ENCODE measurements at regions not wholly inside any gene's neighbourhood (a gene's known extent, or its start where the extent isn't known, plus 50 kb on each side); places are given as distances from the start of the nearest gene placed in this dataset.
"Not testable (repeated sequence)": the region's sequence is repeated elsewhere in the genome, so short reads cannot be mapped to it uniquely, and the experiment has no call there.

DNA sequence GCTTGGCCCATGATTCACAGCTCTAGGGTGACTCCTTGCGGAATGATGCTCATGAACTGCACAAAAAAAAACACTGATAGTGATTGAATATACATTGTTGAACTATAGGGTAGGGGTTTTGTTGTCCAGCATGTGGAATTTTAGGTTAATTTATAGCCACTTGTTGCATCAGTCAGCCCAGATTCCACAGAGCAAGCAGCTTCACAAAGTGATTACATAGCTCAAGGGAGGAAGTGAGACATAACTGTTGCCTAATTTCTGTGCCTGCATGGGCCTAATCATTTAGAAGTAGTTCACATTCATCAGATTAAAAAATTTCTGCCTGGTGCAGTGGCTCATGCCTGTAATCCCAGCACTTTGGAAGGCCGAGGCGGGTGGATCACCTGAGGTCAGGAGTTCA lies 142.2 kb upstream of the ZNF722 start:
- DNase-seq: not testable (repeated sequence)

- DNase-seq: no peak
Measured at GRCh38 chr7:63867127-63867526, 131.5 kb upstream of the ZNF722 start.

DNA sequence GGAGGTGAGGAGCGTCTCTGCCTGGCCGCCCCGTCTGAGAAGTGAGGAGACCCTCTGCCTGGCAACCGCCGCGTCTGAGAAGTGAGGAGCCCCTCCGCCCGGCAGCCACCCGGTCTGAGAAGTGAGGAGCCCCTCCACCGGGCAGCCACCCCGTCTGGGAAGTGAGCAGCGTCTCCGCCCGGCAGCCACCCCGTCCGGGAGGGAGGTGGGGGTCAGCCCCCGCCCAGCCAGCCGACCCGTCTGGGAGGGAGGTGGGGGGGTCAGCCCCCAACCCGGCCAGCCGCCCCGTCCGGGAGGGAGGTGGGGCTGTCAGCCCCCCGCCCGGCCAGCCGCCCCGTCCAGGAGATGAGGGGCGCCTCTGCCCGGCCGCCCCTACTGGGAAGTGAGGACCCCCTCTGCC lies 124.4 kb upstream of the ZNF722 start:
- DNase-seq: not testable (repeated sequence)

DNA sequence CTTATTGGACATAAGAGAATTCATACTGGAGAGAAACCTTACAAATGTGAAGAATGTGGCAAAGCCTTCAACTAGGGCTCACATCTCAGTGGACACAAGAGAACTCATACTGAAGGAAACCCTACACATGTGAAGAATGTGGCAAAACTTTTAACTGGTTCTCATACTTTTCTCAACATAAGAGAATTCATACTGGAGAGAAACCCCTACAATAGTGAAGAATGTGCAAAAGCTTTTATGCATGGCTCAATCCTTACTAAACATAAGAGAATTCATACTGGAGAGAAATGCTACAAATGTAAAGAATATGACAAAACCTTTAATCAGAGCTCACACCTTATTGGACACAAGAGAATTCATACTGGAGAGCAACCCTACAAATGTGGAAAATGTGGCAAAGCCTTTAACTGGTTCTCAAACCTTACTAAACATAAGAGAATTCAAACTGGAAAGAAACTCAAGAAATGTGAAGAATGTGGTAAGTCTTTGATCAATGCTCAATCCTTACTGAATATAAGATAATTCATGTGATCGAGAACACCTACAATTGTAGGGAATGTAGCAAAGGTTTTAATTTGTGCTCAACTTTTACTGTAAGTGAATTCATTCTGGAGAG lies 121.8 kb upstream of the ZNF722 start:
- no peak for DNase-seq

DNA sequence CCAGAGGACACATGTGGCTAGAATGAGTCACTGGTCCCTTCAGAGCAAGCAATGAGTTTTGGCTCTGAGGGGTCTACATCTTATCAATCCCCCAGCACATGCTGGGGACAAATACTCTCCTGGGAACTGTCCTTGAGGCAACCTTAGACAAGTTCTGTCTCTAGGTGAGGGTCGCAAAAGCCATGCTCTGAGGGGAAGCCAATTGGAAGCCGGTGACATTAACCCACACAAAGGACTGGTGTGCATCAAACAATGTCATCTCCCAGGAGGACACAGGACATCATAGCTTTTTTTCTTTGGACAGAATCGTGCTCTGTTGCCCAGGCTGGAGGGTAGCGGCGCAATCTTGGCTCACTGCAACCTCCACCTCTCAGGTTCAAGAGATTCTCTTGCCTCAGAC lies 111.6 kb upstream of the ZNF722 start:
- no peak for DNase-seq

GRCh38 chr7:63899691-63900393 lies 98.8 kb upstream of the ZNF722 start:
- peak; percentile 37 for DNase-seq

DNA sequence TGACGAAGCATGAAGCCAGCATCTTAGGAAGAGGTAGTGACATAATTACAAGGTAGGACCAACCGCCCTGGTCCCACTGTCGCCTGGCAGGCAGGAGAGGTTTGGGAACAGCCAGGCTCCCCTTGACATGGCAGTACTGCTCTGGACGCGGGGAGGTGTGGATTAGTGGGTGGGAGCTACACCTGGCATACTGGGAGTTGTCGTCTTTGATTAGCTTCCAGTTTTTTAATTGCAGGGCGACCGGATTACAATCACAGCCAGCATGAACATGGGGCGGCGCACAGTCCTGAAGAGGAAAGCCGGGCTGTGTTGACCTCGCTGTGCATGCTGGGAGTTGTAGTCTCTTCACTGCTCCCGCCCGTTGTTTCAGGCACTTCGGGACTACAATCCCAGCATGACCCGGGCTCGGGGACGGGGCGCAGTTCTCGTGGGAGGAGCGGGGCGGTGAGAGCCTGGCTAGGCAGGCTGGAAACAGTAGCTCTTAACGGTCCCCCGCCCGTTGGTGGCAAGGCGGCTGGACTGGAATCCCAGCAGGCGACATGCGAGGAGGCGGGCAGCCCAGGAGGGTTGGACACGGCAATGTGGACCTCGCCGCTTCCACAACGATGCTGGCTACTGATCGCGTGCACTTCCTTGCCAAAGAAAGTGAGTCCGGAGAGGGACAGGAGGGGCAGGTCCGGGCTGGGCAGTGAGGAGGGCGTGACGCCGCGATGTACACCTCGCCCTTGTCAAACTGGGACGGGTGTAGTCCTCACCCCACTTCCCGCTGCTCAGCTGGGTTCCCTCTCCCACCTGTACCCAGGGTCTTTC lies 98.0 kb upstream of the ZNF722 start:
- DNase-seq: peak; percentile 81

DNA sequence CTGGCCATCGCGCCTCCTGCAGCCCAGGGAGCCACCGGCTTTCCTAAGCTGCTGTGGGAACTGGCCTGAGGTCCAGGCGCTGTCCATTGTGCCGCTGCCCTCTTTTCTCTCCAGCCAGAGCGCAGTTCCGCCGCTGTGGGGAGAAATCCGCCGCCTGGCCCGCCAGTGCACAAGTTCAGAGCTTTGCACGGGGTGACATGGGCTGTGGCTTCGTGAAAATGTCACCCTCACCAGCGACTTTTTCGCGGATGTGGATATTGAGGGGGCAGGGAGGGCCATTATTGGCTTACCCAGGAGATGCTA lies 97.5 kb upstream of the ZNF722 start:
- not testable (repeated sequence) for DNase-seq

- DNase-seq: no peak
Measured at GRCh38 chr7:63918986-63919385, 79.7 kb upstream of the ZNF722 start.

- peak; percentile 32 for DNase-seq
Measured at GRCh38 chr7:63925262-63925625, 73.4 kb upstream of the ZNF722 start.

- DNase-seq: peak; percentile 87
Measured at GRCh38 chr7:63925626-63926460, 72.8 kb upstream of the ZNF722 start.

- no peak for DNase-seq
Measured at GRCh38 chr7:63927261-63927660, 71.4 kb upstream of the ZNF722 start.

GRCh38 chr7:63931057-63931600 lies 67.5 kb upstream of the ZNF722 start:
- no peak for DNase-seq

- DNase-seq: no peak
Measured at GRCh38 chr7:63931985-63932577, 66.6 kb upstream of the ZNF722 start.

Data from NCI-H510A treated with DMSO at 0.1 percent for 48 hours (cell line).